MM.1S (cell line): ENCODE measurements at regions not wholly inside any gene's neighbourhood (a gene's known extent, or its start where the extent isn't known, plus 50 kb on each side); places are given as distances from the start of the nearest gene placed in this dataset.

Experiments
- CTCF ChIP-seq: fragments of 300-600 bp; sonication (generic); IDR thresholded peaks from 2 replicates; pipeline ENCODE4 v1.5.1; 2016; ENCODE audit warnings: antibody characterized with exemption, low read length, mixed read lengths
- EZH2 ChIP-seq: fragments of 300-600 bp; sonication (generic); optimal IDR thresholded peaks from 2 replicates; pipeline ENCODE3; 2017; ENCODE audit warnings: low read depth, mild to moderate bottlenecking, antibody characterized with exemption, low read length, mixed read lengths

GRCh38 chr5:164439799-164440198 is 934.4 kb downstream of the MAT2B start:
- TF ChIP-seq CTCF = no peak
- TF ChIP-seq EZH2 = no peak
